ENCODE measurements at regions not wholly inside any gene's neighbourhood (a gene's known extent, or its start where the extent isn't known, plus 50 kb on each side); places are given as distances from the start of the nearest gene placed in this dataset.

- Histone ChIP-seq H2AFZ (ENCODE audit: low read length) (no peak overlapping the region), H3K4me2 (ENCODE audit: low read depth, low read length) (no peak overlapping the region), H3K4me1 (ENCODE audit: insufficient read depth, low read length) (no peaks in the 10 kb centered on the region), H3K36me3 (replicated peaks in 1 of 2; ENCODE audit: control insufficient read depth in 1 of 2, insufficient read depth in 2 of 2, low read length in 2 of 2) (no peaks in the 10 kb centered on the region), H3K9me3 (ENCODE audit: low read length) (no peaks in the 10 kb centered on the region), H3K27me3 (ENCODE audit: control insufficient read depth in 1 of 2, insufficient read depth in 2 of 2, low read length in 2 of 2) (peaks cover 0 to 17% of the 10 kb centered on the region in 2 experiments; a peak in 2 of 5 replicates), H3K79me2 (ENCODE audit: insufficient read depth, low read length) (no peaks in the 10 kb centered on the region), H3K27ac (ENCODE audit: extremely low read length, insufficient read depth, low read length) (no peak overlapping the region), H3K4me3 (replicated peaks in 1 of 3; ENCODE audit: insufficient read depth in 1 of 3, low read depth in 2 of 3, low read length in 3 of 3) (no peak overlapping the region), H3K9ac (ENCODE audit: insufficient read depth, low read depth, low read length) (no peak overlapping the region), H4K20me1 (ENCODE audit: insufficient read depth, low read length) (no peaks in the 10 kb centered on the region)
- FAIRE-seq (no peak), DNase-seq (ENCODE audit: low spot score) (no peak), ATAC-seq (no peak)
- no TSS peak for BruUV-seq (replicated peaks)
- no peak for TF ChIP-seq ATM (IDR thresholded peaks at IDR 0.05; ENCODE audit: borderline replicate concordance)
- no peak for TF ChIP-seq KLF11 (CRISPR knock-in tag; IDR thresholded peaks at IDR 0.05)
- no peak for TF ChIP-seq NCOA1 (CRISPR knock-in tag; IDR thresholded peaks at IDR 0.05)
- no peak for TF ChIP-seq NR1H2 (CRISPR knock-in tag; IDR thresholded peaks at IDR 0.05; ENCODE audit: borderline replicate concordance, low read depth)
- peak; percentile 82 for TF ChIP-seq HNRNPK (IDR thresholded peaks at IDR 0.05; ENCODE audit: low read depth, low read length, poor library complexity, severe bottlenecking)
- TF ChIP-seq PCBP1 (IDR thresholded peaks at IDR 0.05; ENCODE audit: borderline replicate concordance, low read depth, low read length) = 0 out of 2 replicates have a peak, but pooled peaks have one; percentile 59
- TF ChIP-seq MAF1 (CRISPR knock-in tag; IDR thresholded peaks at IDR 0.05; ENCODE audit: borderline replicate concordance) = no peak
- TF ChIP-seq ZNF704 (CRISPR knock-in tag; IDR thresholded peaks at IDR 0.05; ENCODE audit: borderline replicate concordance) = no peak
- 0% methylated on average over 1 of the region's 1 CpG for WGBS (ENCODE audit: low lambda C conversion rate)
- POLR2A ChIA-PET = no interaction called here
- CTCF ChIA-PET (ENCODE audit: low intra/inter-chr PET ratio, low total read pairs) = no interaction called here
- in situ Hi-C loops (cut with HindIII; ENCODE audit: extremely low pct_ligation_motif_present, low pct_unique_long_range_greater_than_20kb) = no loop called here
- intact Hi-C loops (cut with micrococcal nuclease; ENCODE audit: unreplicated experiment) = no loop called here
Measured at GRCh38 chr2:219747637-219748036, 120.2 kb downstream of the SLC4A3 start.
